ENCODE measurements at regions not wholly inside any gene's neighbourhood (a gene's known extent, or its start where the extent isn't known, plus 50 kb on each side); places are given as distances from the start of the nearest gene placed in this dataset.

- no peak overlapping the region for H3K27ac Mint-ChIP-seq (ENCODE audit: unreplicated experiment)
- Histone ChIP-seq H3K4me3 (ENCODE audit: low read depth, low read length) (no peak overlapping the region), H3K4me1 (no peaks in the 10 kb centered on the region), H3K36me3 (ENCODE audit: control insufficient read depth, insufficient read depth, low read length) (no peaks in the 10 kb centered on the region), H3K27me3 (replicated peaks; ENCODE audit: control insufficient read depth, insufficient read depth, low read length) (no peaks in the 10 kb centered on the region; the same call in 1 of the 2 replicates), H3K9me3 (no peaks in the 10 kb centered on the region)
- no peaks in the 10 kb centered on the region for H3K36me3 Mint-ChIP-seq (ENCODE audit: insufficient read depth, unreplicated experiment)
- ChIA-PET CTCF (no interaction called here), POLR2A (no interaction called here)
- H3K4me1 Mint-ChIP-seq (ENCODE audit: low read depth, unreplicated experiment): no peaks in the 10 kb centered on the region
- no TSS peak for BruUV-seq (replicated peaks)
- H3K4me3 Mint-ChIP-seq (ENCODE audit: unreplicated experiment): no peak overlapping the region
- intact Hi-C loops (cut with micrococcal nuclease; ENCODE audit: unreplicated experiment): no loop called here
- no peak for DNase-seq
- H3K27me3 Mint-ChIP-seq (ENCODE audit: insufficient read depth, unreplicated experiment): peaks cover 2% of the 10 kb centered on the region
- no peaks in the 10 kb centered on the region for H3K9me3 Mint-ChIP-seq (ENCODE audit: unreplicated experiment)
- TF ChIP-seq CTCF (IDR thresholded peaks at IDR 0.05; ENCODE audit: insufficient read depth in 1 of 2, low read depth in 1 of 2, low read length in 1 of 2, severe bottlenecking in 1 of 2, unreplicated experiment in 1 of 2): no peak
Observed at GRCh38 chr14:97943619-97944018, 1146.4 kb downstream of the VRK1 start.

GRCh38 chr14:97944380-97944779 is 1147.2 kb downstream of the VRK1 start:
- Mint-ChIP-seq H3K4me3 (ENCODE audit: unreplicated experiment) (no peak overlapping the region), H3K4me1 (ENCODE audit: low read depth, unreplicated experiment) (no peaks in the 10 kb centered on the region), H3K27me3 (ENCODE audit: insufficient read depth, unreplicated experiment) (peaks cover 2% of the 10 kb centered on the region), H3K27ac (ENCODE audit: unreplicated experiment) (no peak overlapping the region), H3K9me3 (ENCODE audit: unreplicated experiment) (no peaks in the 10 kb centered on the region), H3K36me3 (ENCODE audit: insufficient read depth, unreplicated experiment) (no peaks in the 10 kb centered on the region)
- BruUV-seq (replicated peaks): no TSS peak
- no peaks in the 10 kb centered on the region; the same call in 1 of the 2 replicates for H3K27me3 ChIP-seq (replicated peaks; ENCODE audit: control insufficient read depth, insufficient read depth, low read length)
- ChIA-PET POLR2A (no interaction called here), CTCF (no interaction called here)
- H3K9me3 ChIP-seq: no peaks in the 10 kb centered on the region
- DNase-seq: no peak
- no peak for TF ChIP-seq CTCF (IDR thresholded peaks at IDR 0.05; ENCODE audit: insufficient read depth in 1 of 2, low read depth in 1 of 2, low read length in 1 of 2, severe bottlenecking in 1 of 2, unreplicated experiment in 1 of 2)
- no peaks in the 10 kb centered on the region for H3K36me3 ChIP-seq (ENCODE audit: control insufficient read depth, insufficient read depth, low read length)
- intact Hi-C loops (cut with micrococcal nuclease; ENCODE audit: unreplicated experiment): no loop called here
- H3K4me3 ChIP-seq (ENCODE audit: low read depth, low read length): no peak overlapping the region
- H3K4me1 ChIP-seq: no peaks in the 10 kb centered on the region

GRCh38 chr14:97945631-97946030 is 1148.4 kb downstream of the VRK1 start:
- Mint-ChIP-seq H3K27me3 (ENCODE audit: insufficient read depth, unreplicated experiment) (peaks cover 2% of the 10 kb centered on the region), H3K4me1 (ENCODE audit: low read depth, unreplicated experiment) (no peaks in the 10 kb centered on the region), H3K9me3 (ENCODE audit: unreplicated experiment) (no peaks in the 10 kb centered on the region), H3K4me3 (ENCODE audit: unreplicated experiment) (no peak overlapping the region), H3K36me3 (ENCODE audit: insufficient read depth, unreplicated experiment) (no peaks in the 10 kb centered on the region), H3K27ac (ENCODE audit: unreplicated experiment) (no peak overlapping the region)
- Histone ChIP-seq H3K9me3 (no peaks in the 10 kb centered on the region), H3K4me1 (no peaks in the 10 kb centered on the region), H3K36me3 (ENCODE audit: control insufficient read depth, insufficient read depth, low read length) (no peaks in the 10 kb centered on the region), H3K27me3 (replicated peaks; ENCODE audit: control insufficient read depth, insufficient read depth, low read length) (no peaks in the 10 kb centered on the region; the same call in 1 of the 2 replicates), H3K4me3 (ENCODE audit: low read depth, low read length) (no peak overlapping the region)
- CTCF ChIA-PET: no interaction called here
- no peak for DNase-seq
- BruUV-seq (replicated peaks): no TSS peak
- intact Hi-C loops (cut with micrococcal nuclease; ENCODE audit: unreplicated experiment): no loop called here
- POLR2A ChIA-PET: no interaction called here
- TF ChIP-seq CTCF (IDR thresholded peaks at IDR 0.05; ENCODE audit: insufficient read depth in 1 of 2, low read depth in 1 of 2, low read length in 1 of 2, severe bottlenecking in 1 of 2, unreplicated experiment in 1 of 2): no peak

All from Caco-2 (cell line).